ENCODE measurements at regions not wholly inside any gene's neighbourhood (a gene's known extent, or its start where the extent isn't known, plus 50 kb on each side); places are given as distances from the start of the nearest gene placed in this dataset.

GRCh38 chr6:93176070-93176469 is 243.3 kb downstream of the EPHA7 start:
- no peak for TF ChIP-seq CTCF (IDR thresholded peaks at IDR 0.05; ENCODE audit: poor library complexity, severe bottlenecking)
- TF ChIP-seq EZH2 (IDR thresholded peaks at IDR 0.05; ENCODE audit: borderline replicate concordance, insufficient read depth, low read length, poor library complexity, severe bottlenecking), result no peak
- no peak for TF ChIP-seq EP300 (conservative IDR thresholded peaks at IDR 0.05; ENCODE audit: poor library complexity, severe bottlenecking)
- TF ChIP-seq MXI1 (conservative IDR thresholded peaks at IDR 0.05; ENCODE audit: poor library complexity, severe bottlenecking), result no peak
- TF ChIP-seq POLR2AphosphoS5 (IDR thresholded peaks at IDR 0.05), result no peak
